ENCODE measurements at regions not wholly inside any gene's neighbourhood (a gene's known extent, or its start where the extent isn't known, plus 50 kb on each side); places are given as distances from the start of the nearest gene placed in this dataset.

DNA sequence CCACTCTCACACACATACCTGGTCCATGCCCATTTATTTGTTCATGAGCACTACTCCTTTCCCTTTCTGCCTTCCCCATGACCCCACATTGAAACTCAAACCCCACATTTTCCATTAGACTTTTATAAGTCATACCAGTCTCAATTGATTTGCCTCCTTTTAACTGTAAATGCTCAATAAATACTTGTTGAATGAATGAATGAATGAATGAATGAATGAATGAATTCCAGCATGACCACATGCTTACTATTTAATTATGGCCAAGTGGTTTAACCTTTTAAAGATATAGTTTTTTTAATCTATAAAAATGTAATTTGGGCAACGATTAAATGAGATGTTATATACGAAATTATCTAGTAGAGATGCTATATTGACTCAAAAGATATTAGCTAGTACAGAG lies 54.1 kb upstream of the GRAMD2B start:
- no peak for DNase-seq

DNA sequence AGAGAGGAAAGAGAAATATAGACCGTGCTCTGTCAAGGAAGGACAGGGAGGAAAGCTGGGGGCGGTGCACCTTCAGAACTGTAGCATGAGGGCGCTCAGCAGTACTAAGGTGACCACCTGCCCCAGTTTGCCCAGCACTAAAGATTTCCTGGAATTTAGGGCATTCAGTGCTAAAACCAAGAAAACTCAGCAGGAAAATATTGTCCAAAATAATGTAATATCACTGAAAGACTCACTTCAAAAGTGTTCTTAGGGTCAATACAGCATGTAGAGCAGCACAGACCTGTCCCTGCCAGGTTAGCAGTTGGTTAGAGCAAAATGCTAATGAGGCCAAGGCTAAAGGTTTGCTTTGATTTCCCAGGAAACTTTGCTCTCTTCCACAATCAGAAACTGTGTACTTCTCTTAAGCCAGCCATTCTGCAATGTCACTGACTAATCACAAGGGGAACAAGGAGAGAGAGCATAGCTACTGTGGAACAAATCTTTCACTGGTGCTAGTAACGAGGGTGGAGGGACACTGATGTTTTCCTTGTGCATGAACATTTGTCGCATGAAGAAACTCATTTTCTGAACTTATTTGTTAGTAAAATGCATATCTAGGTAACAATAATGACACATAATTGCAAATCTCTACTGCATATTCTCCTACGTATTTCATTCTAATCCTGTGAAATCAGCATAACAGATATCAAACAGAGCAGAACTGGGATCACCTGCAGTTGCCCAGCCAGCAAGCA lies 53.0 kb upstream of the GRAMD2B start:
- no peak for DNase-seq

DNA sequence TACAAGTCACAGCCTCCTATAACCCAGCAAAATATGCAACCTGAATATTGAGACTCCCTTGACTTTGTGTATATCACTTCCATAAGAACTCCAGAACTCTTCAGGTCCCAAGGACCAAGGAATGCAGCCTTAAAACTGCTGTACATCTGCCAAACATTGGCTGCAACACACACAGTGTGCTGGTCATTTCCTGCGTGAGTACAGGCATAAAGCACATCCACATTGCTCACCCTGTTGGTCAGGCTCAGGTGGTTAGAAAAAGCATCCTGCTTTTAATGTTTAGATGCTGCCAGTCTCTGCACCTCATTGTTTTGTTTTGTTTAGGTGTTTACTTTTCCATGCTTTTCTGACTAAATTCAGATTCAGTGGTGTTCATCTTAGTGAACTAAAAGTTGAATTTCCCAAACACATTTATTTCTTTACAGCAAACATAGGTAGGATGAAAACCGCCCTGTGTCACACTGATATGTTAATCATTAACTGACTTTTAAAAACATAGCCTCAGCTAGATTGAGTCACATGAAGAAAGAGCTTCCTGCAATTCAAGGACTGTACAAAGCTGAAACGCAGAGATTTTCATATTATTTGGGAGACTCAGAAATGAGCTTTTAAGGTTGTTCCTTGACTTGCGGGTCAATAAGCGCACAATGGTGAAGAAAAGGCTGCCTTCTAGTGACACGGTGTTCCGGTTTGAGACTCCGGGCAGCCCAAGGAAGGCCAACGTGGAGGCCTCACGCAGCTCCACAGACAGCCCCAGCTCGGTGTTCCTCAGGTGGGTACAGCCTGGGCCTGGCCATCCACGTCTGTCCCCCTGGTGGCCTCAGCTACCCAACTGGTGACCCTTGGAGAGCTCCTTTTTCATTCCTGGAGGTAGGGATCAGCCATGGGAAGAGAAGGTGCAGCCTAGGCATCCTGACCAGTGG lies 52.2 kb upstream of the GRAMD2B start:
- DNase-seq = no peak

GRCh38 chr5:126373375-126374108 lies 49.7 kb upstream of the GRAMD2B start:
- DNase-seq = no peak

All from NCI-H2081 treated with DMSO at 0.1 percent for 48 hours (cell line).